CD14-positive monocyte (primary cell): ENCODE measurements at regions not wholly inside any gene's neighbourhood (a gene's known extent, or its start where the extent isn't known, plus 50 kb on each side); places are given as distances from the start of the nearest gene placed in this dataset.

ENCODE experiments used
- DNase-seq, 3 donors: peaks; one replicate each; pipeline ENCODE4 v3.0.0-alpha.2; 2011 to 2022
- H2AFZ ChIP-seq: 2 replicates; pipeline ENCODE4 v1.6.0; 2012; ENCODE audit warnings: mild to moderate bottlenecking, low read depth, low read length, inconsistent platforms; ENCODE audit not compliant: insufficient read depth, poor library complexity, severe bottlenecking
- H3K27ac ChIP-seq, 2 donors: 1 replicate in 1 of 2; 2 replicates in 1 of 2; pipeline ENCODE4 v1.5.1; 2012 to 2013; ENCODE audit warnings: low read length in 2 of 2, control low read depth in 1 of 2, inconsistent platforms in 1 of 2, low read depth in 1 of 2, mild to moderate bottlenecking in 1 of 2
- H3K27me3 ChIP-seq, 2 donors: one replicate each; pipeline versions ENCODE4 v1.6.0 to v1.6.1; 2011 to 2013; ENCODE audit warnings: low read length in 2 of 2; ENCODE audit not compliant: control insufficient read depth in 2 of 2, insufficient read depth in 2 of 2
- H3K36me3 ChIP-seq, 2 donors: replicated peaks in 1 of 2; 1 replicate in 1 of 2; 2 replicates in 1 of 2; pipeline versions ENCODE4 v1.5.1 to v1.6.1; 2012 to 2013; ENCODE audit warnings: low read length in 2 of 2, control low read depth in 1 of 2, inconsistent platforms in 1 of 2, mild to moderate bottlenecking in 1 of 2; ENCODE audit not compliant: insufficient read depth in 2 of 2, control insufficient read depth in 1 of 2
- H3K4me1 ChIP-seq, 2 donors: 1 replicate in 1 of 2; 2 replicates in 1 of 2; pipeline versions ENCODE4 v1.5.1 to v1.6.1; 2012 to 2013; ENCODE audit warnings: low read length in 2 of 2, control low read depth in 1 of 2, inconsistent platforms in 1 of 2, mild to moderate bottlenecking in 1 of 2, moderate library complexity in 1 of 2; ENCODE audit not compliant: insufficient read depth in 2 of 2, control insufficient read depth in 1 of 2
- H3K4me2 ChIP-seq: replicated peaks from 2 replicates; pipeline ENCODE3; 2012; ENCODE audit warnings: low read length, moderate library complexity, mild to moderate bottlenecking; ENCODE audit not compliant: poor library complexity, severe bottlenecking; ENCODE audit errors: extremely low read depth
- H3K4me3 ChIP-seq, 3 experiments: fragments of 200-600 bp in 1 of 3; sonication (generic) in 1 of 3; replicated peaks in 1 of 3; 1 replicate in 2 of 3; 2 replicates in 1 of 3; pipeline ENCODE4 v1.5.1; 2011 to 2013; ENCODE audit warnings: low read length in 3 of 3, mild to moderate bottlenecking in 3 of 3, control low read depth in 2 of 3, low read depth in 2 of 3, inconsistent platforms in 1 of 3, moderate library complexity in 1 of 3
- H3K79me2 ChIP-seq: 2 replicates; pipeline ENCODE4 v1.6.0; 2012; ENCODE audit warnings: mild to moderate bottlenecking, control low read depth, inconsistent platforms, low read length, moderate library complexity; ENCODE audit not compliant: insufficient read depth
- H3K9ac ChIP-seq: 2 replicates; pipeline ENCODE4 v1.6.0; 2017; ENCODE audit warnings: low read length, mild to moderate bottlenecking; ENCODE audit not compliant: insufficient read depth, poor library complexity, severe bottlenecking
- H3K9me3 ChIP-seq, 2 donors: replicated peaks in 1 of 2; 1 replicate in 1 of 2; 2 replicates in 1 of 2; pipeline versions ENCODE4 v1.5.1 to v1.6.1; 2012 to 2013; ENCODE audit warnings: low read length in 2 of 2, control low read depth in 1 of 2; ENCODE audit not compliant: control insufficient read depth in 1 of 2, insufficient read depth in 1 of 2
- H4K20me1 ChIP-seq: 2 replicates; pipeline ENCODE4 v1.6.0; 2012; ENCODE audit warnings: mild to moderate bottlenecking, low read length, control low read depth, moderate library complexity; ENCODE audit not compliant: insufficient read depth
- H3K27ac Mint-ChIP-seq, 7 donors: one replicate each; pipeline ENCODE4 v1.8.0; 2020; ENCODE audit warnings: mild to moderate bottlenecking in 7 of 7, mixed read lengths in 7 of 7, moderate library complexity in 6 of 7, inconsistent platforms in 2 of 7
- H3K27me3 Mint-ChIP-seq, 3 donors: one replicate each; pipeline ENCODE4 v1.8.0; 2021 to 2022; ENCODE audit warnings: low read depth in 3 of 3, mild to moderate bottlenecking in 3 of 3, mixed read lengths in 3 of 3, moderate library complexity in 3 of 3, inconsistent platforms in 1 of 3
- H3K36me3 Mint-ChIP-seq, 2 donors: one replicate each; pipeline ENCODE4 v1.8.0; 2020; ENCODE audit warnings: mixed read lengths in 2 of 2, inconsistent platforms in 1 of 2, mild to moderate bottlenecking in 1 of 2
- H3K4me1 Mint-ChIP-seq: one replicate; pipeline ENCODE4 v1.8.0; 2020; ENCODE audit warnings: mild to moderate bottlenecking, mixed read lengths
- H3K4me3 Mint-ChIP-seq, 2 donors: one replicate each; pipeline ENCODE4 v1.8.0; 2020; ENCODE audit warnings: mild to moderate bottlenecking in 2 of 2, mixed read lengths in 2 of 2, moderate library complexity in 1 of 2
- H3K9me3 Mint-ChIP-seq, 7 donors: one replicate each; pipeline ENCODE4 v1.8.0; 2020 to 2022; ENCODE audit warnings: mixed read lengths in 7 of 7, mild to moderate bottlenecking in 6 of 7, moderate library complexity in 6 of 7, inconsistent platforms in 2 of 7
- CTCF ChIP-seq: fragments of 200-600 bp; IDR thresholded peaks from one replicate; pipeline ENCODE4 v1.8.0; 2022; ENCODE audit warnings: antibody characterized with exemption, mild to moderate bottlenecking
- WGBS: methylation state at CpG from one replicate; pipeline ENCODE4 v1.1.5; 2013; ENCODE audit warnings: missing lambda C conversion rate; ENCODE audit not compliant: insufficient coverage; 5-methylcytosine and 5-hydroxymethylcytosine counted together
- intact Hi-C, 2 donors: fragments of 100-400 bp; cut with micrococcal nuclease; formaldehyde crosslinking; loops; one replicate each; pipeline versions ENCODE4 v1.15.0 to v1.15.1; 2023

GRCh38 chr18:64699081-64699480, 550.2 kb upstream of the LINC00305 start:
- WGBS: no CpG with 5 or more reads among the region's 2 CpGs
- no peaks in the 10 kb centered on the region for H4K20me1 ChIP-seq
- no peak for TF ChIP-seq CTCF

GRCh38 chr18:64695851-64696553, 547.1 kb upstream of the LINC00305 start:
- Histone ChIP-seq H2AFZ (no peak overlapping the region), H3K9ac (no peak overlapping the region), H3K79me2 (no peaks in the 10 kb centered on the region), H3K36me3 (no peaks in the 10 kb centered on the region), H3K27me3 (no peaks in the 10 kb centered on the region), H3K4me3 (no peak overlapping the region), H3K4me2 (no peak overlapping the region), H4K20me1 (no peaks in the 10 kb centered on the region), H3K27ac (no peak overlapping the region), H3K9me3 (peaks cover 4 to 11% of the 10 kb centered on the region in 2 donors), H3K4me1 (no peaks in the 10 kb centered on the region)
- Mint-ChIP-seq H3K9me3 (peaks cover 6 to 22% (median 10%) of the 10 kb centered on the region in 7 donors), H3K27me3 (peaks cover 0 to 1% (median 0%) of the 10 kb centered on the region in 3 donors), H3K36me3 (no peaks in the 10 kb centered on the region), H3K27ac (peak overlapping the region in 1 of 7 donors; percentile 46), H3K4me1 (peaks cover 6% of the 10 kb centered on the region), H3K4me3 (no peak overlapping the region)
- no CpG with 5 or more reads among the region's 9 CpGs for WGBS
- intact Hi-C loops: no loop called here
- no peak for TF ChIP-seq CTCF
- peak in 1 of 3 donors; percentile 3 for DNase-seq

More at GRCh38 chr18:64699081-64699480, 550.2 kb upstream of the LINC00305 start:
- no peak for DNase-seq
- Histone ChIP-seq H3K9me3 (peaks cover 7 to 11% of the 10 kb centered on the region in 2 donors), H3K79me2 (no peaks in the 10 kb centered on the region), H3K4me3 (no peak overlapping the region), H3K4me1 (no peaks in the 10 kb centered on the region), H3K9ac (no peak overlapping the region), H3K27me3 (no peaks in the 10 kb centered on the region), H2AFZ (no peak overlapping the region), H3K27ac (no peak overlapping the region), H3K4me2 (no peak overlapping the region), H3K36me3 (no peaks in the 10 kb centered on the region)
- Mint-ChIP-seq H3K4me1 (peaks cover 15% of the 10 kb centered on the region), H3K27ac (no peak overlapping the region), H3K4me3 (no peak overlapping the region), H3K27me3 (peaks cover 0 to 1% (median 1%) of the 10 kb centered on the region in 3 donors), H3K9me3 (peaks cover 6 to 21% (median 17%) of the 10 kb centered on the region in 7 donors), H3K36me3 (no peaks in the 10 kb centered on the region)
- intact Hi-C loops: no loop called here
